ENCODE measurements at regions not wholly inside any gene's neighbourhood (a gene's known extent, or its start where the extent isn't known, plus 50 kb on each side); places are given as distances from the start of the nearest gene placed in this dataset.

GRCh38 chr18:61256291-61256690 lies 76.9 kb upstream of the CDH20 start:
- TF ChIP-seq RAD21 (IDR thresholded peaks at IDR 0.05): no peak
- TF ChIP-seq, protein P1, sequence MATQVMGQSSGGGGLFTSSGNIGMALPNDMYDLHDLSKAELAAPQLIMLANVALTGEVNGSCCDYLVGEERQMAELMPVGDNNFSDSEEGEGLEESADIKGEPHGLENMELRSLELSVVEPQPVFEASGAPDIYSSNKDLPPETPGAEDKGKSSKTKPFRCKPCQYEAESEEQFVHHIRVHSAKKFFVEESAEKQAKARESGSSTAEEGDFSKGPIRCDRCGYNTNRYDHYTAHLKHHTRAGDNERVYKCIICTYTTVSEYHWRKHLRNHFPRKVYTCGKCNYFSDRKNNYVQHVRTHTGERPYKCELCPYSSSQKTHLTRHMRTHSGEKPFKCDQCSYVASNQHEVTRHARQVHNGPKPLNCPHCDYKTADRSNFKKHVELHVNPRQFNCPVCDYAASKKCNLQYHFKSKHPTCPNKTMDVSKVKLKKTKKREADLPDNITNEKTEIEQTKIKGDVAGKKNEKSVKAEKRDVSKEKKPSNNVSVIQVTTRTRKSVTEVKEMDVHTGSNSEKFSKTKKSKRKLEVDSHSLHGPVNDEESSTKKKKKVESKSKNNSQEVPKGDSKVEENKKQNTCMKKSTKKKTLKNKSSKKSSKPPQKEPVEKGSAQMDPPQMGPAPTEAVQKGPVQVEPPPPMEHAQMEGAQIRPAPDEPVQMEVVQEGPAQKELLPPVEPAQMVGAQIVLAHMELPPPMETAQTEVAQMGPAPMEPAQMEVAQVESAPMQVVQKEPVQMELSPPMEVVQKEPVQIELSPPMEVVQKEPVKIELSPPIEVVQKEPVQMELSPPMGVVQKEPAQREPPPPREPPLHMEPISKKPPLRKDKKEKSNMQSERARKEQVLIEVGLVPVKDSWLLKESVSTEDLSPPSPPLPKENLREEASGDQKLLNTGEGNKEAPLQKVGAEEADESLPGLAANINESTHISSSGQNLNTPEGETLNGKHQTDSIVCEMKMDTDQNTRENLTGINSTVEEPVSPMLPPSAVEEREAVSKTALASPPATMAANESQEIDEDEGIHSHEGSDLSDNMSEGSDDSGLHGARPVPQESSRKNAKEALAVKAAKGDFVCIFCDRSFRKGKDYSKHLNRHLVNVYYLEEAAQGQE (IDR thresholded peaks at IDR 0.05): no peak
- TF ChIP-seq, protein P2, sequence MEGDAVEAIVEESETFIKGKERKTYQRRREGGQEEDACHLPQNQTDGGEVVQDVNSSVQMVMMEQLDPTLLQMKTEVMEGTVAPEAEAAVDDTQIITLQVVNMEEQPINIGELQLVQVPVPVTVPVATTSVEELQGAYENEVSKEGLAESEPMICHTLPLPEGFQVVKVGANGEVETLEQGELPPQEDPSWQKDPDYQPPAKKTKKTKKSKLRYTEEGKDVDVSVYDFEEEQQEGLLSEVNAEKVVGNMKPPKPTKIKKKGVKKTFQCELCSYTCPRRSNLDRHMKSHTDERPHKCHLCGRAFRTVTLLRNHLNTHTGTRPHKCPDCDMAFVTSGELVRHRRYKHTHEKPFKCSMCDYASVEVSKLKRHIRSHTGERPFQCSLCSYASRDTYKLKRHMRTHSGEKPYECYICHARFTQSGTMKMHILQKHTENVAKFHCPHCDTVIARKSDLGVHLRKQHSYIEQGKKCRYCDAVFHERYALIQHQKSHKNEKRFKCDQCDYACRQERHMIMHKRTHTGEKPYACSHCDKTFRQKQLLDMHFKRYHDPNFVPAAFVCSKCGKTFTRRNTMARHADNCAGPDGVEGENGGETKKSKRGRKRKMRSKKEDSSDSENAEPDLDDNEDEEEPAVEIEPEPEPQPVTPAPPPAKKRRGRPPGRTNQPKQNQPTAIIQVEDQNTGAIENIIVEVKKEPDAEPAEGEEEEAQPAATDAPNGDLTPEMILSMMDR (IDR thresholded peaks at IDR 0.05; ENCODE audit: low read depth, low read length, missing input control): no peak
